Natural killer cell treated with Interleukin-12 subunit alpha and Interleukin-12 subunit beta and Interleukin-15 and Interleukin-18, amount 100 ng/mL, for 72 hours (primary cell): ENCODE measurements at regions not wholly inside any gene's neighbourhood (a gene's known extent, or its start where the extent isn't known, plus 50 kb on each side); places are given as distances from the start of the nearest gene placed in this dataset.

Experiments used
- ATAC-seq, 2 donors: fragments of 150-1000 bp; cut with Tn5 transposase in 1 of 2; sonication (Bioruptor Pico), chemical (Tn5 transposase) in 1 of 2; 2 replicates each; pipeline ENCODE4 v1.10.0; 2021
- DNase-seq: peaks from one replicate; pipeline ENCODE4 v3.0.0; 2022; ENCODE audit warnings: low spot score
- H3K27ac Mint-ChIP-seq, 2 donors: 1 replicate in 1 of 2; 2 replicates in 1 of 2; pipeline ENCODE4 v1.8.0; 2022; ENCODE audit warnings: mixed read lengths in 2 of 2, mild to moderate bottlenecking in 1 of 2, moderate library complexity in 1 of 2
- H3K27me3 Mint-ChIP-seq, 2 donors: 1 replicate in 1 of 2; 2 replicates in 1 of 2; pipeline ENCODE4 v1.8.0; 2022; ENCODE audit warnings: mixed read lengths in 2 of 2
- H3K36me3 Mint-ChIP-seq: one replicate; pipeline ENCODE4 v1.8.0; 2022; ENCODE audit warnings: mixed read lengths
- H3K4me1 Mint-ChIP-seq, 2 donors: 1 replicate in 1 of 2; 2 replicates in 1 of 2; pipeline ENCODE4 v1.8.0; 2022; ENCODE audit warnings: low read depth in 2 of 2, mixed read lengths in 2 of 2, mild to moderate bottlenecking in 1 of 2
- H3K4me3 Mint-ChIP-seq: one replicate; pipeline ENCODE4 v1.8.0; 2022; ENCODE audit warnings: mixed read lengths
- H3K9me3 Mint-ChIP-seq: 2 replicates; pipeline ENCODE4 v1.8.0; 2022; ENCODE audit warnings: mixed read lengths

DNA sequence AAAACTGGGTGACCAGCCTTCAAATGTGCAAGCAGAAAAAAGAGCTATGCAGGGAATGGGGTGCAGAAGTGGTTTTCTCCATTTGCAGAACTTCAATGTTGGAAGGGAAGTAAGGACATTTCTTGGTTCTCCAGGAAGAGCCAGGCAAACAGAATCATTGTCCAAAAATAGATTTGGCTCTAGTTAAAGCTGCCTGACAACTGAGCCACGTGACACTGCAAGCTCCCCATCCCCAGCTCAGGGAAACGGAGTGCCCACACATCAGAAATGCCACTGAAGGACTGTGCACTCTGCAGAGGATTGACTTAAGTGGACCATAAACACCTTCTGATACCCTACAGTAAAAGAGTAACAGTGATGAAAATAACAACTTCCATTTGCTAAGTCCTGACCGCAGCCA, 195.6 kb upstream of the NSMCE3 start:
- Mint-ChIP-seq H3K4me3 (no peak overlapping the region), H3K9me3 (no peaks in the 10 kb centered on the region), H3K27ac (no peak overlapping the region), H3K36me3 (no peaks in the 10 kb centered on the region), H3K27me3 (peaks cover 6 to 22% of the 10 kb centered on the region in 2 donors), H3K4me1 (no peaks in the 10 kb centered on the region)
- ATAC-seq (no peak), DNase-seq (no peak)

DNA sequence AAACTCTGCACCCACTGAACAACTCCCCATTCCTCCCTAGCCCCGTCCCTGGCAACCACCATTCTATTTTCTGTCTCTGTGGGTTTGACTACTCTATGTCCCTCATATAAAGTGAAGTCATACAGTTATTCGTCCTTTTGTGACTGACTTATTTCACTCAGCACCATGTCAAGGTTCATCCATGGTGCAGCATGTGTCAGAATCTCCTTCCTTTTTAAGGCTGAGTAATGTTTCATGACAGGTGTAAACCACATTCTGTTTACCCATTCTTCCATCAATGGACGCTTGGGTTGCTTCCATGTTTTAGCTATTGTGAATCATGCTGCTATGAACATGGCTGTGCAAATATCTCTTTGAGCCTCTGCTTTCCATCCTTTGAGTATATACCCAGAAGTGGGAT, 192.3 kb upstream of the NSMCE3 start:
- no peaks in the 10 kb centered on the region for H3K9me3 Mint-ChIP-seq
- DNase-seq, result no peak
- no peak overlapping the region for H3K4me3 Mint-ChIP-seq
- ATAC-seq, result no peak
- no peaks in the 10 kb centered on the region for H3K4me1 Mint-ChIP-seq
- peaks cover 6 to 22% of the 10 kb centered on the region in 2 donors for H3K27me3 Mint-ChIP-seq
- no peak overlapping the region for H3K27ac Mint-ChIP-seq
- no peaks in the 10 kb centered on the region for H3K36me3 Mint-ChIP-seq

DNA sequence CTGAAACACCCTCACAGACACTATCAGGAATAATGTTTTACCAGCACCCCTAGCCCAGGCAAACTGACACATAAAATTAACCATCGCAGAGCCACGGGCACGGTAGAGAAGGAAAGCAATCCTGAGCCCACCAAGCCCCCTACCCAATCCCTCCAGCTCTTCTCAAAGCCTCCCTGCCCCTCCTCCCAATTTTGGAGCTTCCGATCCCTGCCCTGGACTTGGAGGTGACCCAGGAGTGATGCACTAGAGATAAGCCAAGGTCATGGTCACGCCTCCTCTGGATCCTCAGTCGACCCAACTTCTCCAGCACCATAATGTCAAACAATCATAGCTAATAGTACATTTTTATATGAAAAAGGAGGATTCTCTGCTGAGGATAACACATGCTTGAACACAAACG, 188.7 kb upstream of the NSMCE3 start:
- H3K4me1 Mint-ChIP-seq, result no peaks in the 10 kb centered on the region
- no peaks in the 10 kb centered on the region for H3K36me3 Mint-ChIP-seq
- no peak overlapping the region for H3K4me3 Mint-ChIP-seq
- DNase-seq (no peak), ATAC-seq (no peak)
- no peaks in the 10 kb centered on the region for H3K9me3 Mint-ChIP-seq
- H3K27me3 Mint-ChIP-seq, result peaks cover 2 to 4% of the 10 kb centered on the region in 2 donors
- no peak overlapping the region for H3K27ac Mint-ChIP-seq

DNA sequence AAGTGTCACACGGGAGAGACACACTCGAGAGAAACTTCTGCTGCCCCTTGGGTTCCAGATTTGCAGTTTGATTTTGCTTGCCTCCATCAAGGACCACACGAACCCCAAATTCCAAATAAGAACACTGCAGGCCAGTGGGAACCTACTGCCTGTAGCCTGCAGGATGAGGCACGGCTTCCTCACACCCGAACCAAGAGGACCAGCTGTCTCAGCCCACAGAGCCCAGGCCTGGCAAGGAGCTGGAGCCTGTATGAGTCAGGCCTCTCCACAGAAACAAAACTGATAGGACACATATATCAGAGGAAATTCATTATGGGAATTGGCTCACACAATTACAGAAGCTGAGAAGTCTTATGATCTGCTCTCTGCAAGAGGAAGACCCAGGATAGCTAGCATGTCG, 188.1 kb upstream of the NSMCE3 start:
- Mint-ChIP-seq H3K9me3 (no peaks in the 10 kb centered on the region), H3K27ac (no peak overlapping the region), H3K4me3 (no peak overlapping the region), H3K4me1 (peaks cover 4 to 6% of the 10 kb centered on the region in 2 donors), H3K36me3 (no peaks in the 10 kb centered on the region), H3K27me3 (no peaks in the 10 kb centered on the region)
- DNase-seq (no peak), ATAC-seq (no peak)

DNA sequence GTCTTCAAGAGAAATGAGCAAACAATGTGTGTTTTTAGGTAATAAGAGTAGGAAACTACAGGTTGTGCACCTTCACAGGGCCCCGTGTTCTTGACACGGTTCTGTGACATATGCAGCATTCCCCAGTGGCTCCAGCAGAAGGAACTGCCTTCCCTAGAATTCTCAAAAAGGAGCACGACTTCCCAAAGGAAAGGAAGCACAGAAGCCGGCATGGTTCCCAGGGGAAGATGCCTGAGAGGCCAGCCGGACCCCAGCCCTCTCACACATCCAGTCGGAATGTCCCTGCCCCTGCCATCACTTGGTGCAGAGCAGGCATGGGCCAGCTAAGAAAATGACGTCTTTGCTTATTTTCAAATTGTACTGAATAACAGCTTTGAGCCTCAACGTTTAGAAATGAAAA, 187.3 kb upstream of the NSMCE3 start:
- peaks cover 8 to 9% of the 10 kb centered on the region in 2 donors for H3K4me1 Mint-ChIP-seq
- DNase-seq, result no peak
- ATAC-seq, result no peak
- H3K4me3 Mint-ChIP-seq, result no peak overlapping the region
- H3K27me3 Mint-ChIP-seq, result no peaks in the 10 kb centered on the region
- no peaks in the 10 kb centered on the region for H3K36me3 Mint-ChIP-seq
- H3K27ac Mint-ChIP-seq, result no peak overlapping the region
- no peaks in the 10 kb centered on the region for H3K9me3 Mint-ChIP-seq

DNA sequence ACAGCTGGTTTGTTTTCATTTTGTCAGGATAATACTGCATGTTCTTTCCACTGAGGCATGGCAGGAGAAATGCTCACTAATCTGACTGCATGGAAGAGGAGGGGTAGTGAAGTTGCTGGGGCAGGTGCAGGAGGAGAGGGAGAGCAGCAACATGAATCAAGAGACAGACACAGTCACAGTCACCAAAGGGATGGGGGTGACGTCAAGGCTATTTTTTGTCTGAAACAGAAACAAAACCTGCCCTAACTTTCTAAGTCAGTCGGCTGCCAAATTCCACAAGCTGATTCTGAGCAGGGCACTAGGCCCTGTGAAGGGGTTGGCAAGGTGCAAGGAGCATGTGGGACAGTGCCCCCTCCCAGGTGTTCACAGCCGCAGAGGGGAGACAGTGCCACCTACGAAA, 186.6 kb upstream of the NSMCE3 start:
- Mint-ChIP-seq H3K4me3 (no peak overlapping the region), H3K9me3 (no peaks in the 10 kb centered on the region), H3K27ac (no peak overlapping the region), H3K36me3 (no peaks in the 10 kb centered on the region), H3K27me3 (no peaks in the 10 kb centered on the region), H3K4me1 (peaks cover 8 to 9% of the 10 kb centered on the region in 2 donors)
- DNase-seq (no peak), ATAC-seq (no peak)

DNA sequence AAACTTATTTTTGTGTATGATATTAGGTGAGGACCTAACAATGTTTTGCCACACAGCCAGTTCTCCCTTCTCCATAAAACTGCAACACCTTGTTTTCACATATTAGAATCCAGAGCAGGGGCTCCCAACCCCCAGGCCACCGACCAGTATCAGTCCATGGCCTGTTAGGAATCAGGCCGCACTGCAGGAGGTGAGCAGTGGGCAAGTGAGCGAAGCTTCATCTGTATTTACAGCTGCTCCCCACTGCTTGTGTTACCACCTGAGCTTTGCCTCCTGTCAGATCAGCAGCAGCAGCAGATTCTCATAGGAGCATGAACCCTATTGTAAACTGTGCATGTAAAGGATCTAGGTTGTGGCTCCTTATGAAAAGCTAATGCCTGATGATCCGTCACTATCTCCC, 185.9 kb upstream of the NSMCE3 start:
- Mint-ChIP-seq H3K4me1 (peaks cover 8 to 9% of the 10 kb centered on the region in 2 donors), H3K27ac (no peak overlapping the region), H3K27me3 (no peaks in the 10 kb centered on the region), H3K9me3 (no peaks in the 10 kb centered on the region), H3K36me3 (no peaks in the 10 kb centered on the region), H3K4me3 (no peak overlapping the region)
- no peak for ATAC-seq
- DNase-seq, result no peak

DNA sequence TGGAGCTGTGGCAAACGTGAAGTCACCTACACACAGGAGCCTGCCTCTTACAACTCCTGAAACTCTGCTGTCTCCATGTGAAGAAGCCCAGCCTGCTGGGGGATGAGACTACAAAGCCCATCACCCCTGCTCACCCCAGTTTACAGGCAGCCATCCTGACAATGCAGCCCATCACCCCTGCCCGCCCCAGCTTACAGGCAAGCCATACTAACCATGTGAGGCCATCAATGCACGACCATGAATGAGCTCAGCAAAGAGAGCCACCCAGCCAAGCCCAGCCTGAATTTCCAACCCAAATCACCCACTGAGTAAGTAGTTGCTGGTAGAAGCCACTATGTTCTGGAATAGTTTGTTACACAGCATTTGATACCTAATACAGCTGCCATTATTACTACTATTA, 185.4 kb upstream of the NSMCE3 start:
- Mint-ChIP-seq H3K4me1 (peaks cover 8 to 9% of the 10 kb centered on the region in 2 donors), H3K4me3 (no peak overlapping the region), H3K9me3 (no peaks in the 10 kb centered on the region)

DNA sequence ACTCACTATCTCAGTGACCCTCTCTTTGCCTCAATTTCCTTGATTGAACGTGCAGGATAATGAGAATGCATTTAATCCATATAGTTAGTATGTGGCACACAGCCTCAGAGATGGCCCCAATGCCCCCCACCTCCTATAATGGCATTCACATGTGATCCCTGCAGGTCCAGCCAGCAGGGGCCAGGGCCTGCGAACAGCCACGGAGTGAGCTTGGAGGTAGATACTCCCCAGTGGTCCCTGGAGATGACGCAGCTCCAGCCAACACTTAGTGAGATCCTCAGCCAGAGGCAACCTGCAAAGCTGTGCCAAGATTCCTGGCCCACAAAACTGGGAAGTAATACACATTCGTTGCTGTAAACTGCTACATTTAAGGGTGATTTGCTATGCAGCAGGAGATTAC, 184.9 kb upstream of the NSMCE3 start:
- no peak for ATAC-seq
- H3K9me3 Mint-ChIP-seq, result no peaks in the 10 kb centered on the region
- H3K4me3 Mint-ChIP-seq, result no peak overlapping the region
- peaks cover 8 to 9% of the 10 kb centered on the region in 2 donors for H3K4me1 Mint-ChIP-seq
- no peaks in the 10 kb centered on the region for H3K27me3 Mint-ChIP-seq
- no peak for DNase-seq
- no peak overlapping the region for H3K27ac Mint-ChIP-seq
- no peaks in the 10 kb centered on the region for H3K36me3 Mint-ChIP-seq

More for the DNA sequence above, 185.4 kb upstream of the NSMCE3 start:
- Mint-ChIP-seq H3K36me3 (no peaks in the 10 kb centered on the region), H3K27me3 (no peaks in the 10 kb centered on the region), H3K27ac (no peak overlapping the region)
- DNase-seq (no peak), ATAC-seq (no peak)

DNA sequence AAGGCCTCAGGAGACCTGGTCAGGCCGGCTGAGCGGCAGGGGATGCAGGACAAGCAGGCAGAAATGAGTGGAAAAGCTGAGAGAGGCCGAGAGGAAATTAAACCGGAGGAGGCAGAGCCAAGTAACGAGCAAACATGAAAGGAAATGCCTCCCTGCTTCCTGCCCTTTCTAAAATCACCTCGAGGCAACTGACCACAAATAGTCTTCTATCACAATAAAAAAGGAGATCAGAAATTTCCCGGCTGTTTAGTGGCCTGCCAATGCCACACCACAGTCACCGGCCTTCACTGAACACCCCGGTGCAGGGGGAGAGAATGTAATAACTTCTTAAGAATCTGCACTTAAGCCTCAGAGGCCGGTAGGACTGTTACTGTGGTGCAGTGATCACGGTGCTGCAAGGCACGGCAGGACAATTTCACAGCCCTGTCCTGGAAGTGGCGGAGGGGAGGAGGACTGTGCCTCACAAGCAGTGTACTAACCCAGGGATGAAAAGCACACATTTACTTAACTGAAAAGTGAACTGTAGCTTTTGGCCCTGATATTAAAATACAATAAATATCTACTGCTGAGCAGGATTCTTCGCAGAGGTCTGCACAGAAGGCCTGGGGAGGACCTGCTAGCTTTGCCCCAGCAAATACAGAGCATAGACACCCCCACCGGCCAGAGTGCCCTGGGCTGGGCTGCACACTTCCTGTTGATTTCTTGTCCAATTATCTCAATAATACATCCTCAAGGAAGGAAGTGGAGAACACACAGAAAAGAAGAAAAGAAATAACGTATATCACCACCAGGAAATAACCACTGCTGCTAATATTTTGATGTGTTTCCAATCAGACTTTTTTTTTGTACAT, 183.5 kb upstream of the NSMCE3 start:
- Mint-ChIP-seq H3K9me3 (no peaks in the 10 kb centered on the region), H3K36me3 (no peaks in the 10 kb centered on the region), H3K27ac (peak overlapping the region in 1 of 2 donors; percentile 52), H3K4me1 (peaks cover 8 to 9% of the 10 kb centered on the region in 2 donors), H3K4me3 (no peak overlapping the region), H3K27me3 (peaks cover 0 to 4% of the 10 kb centered on the region in 2 donors)
- no peak for DNase-seq
- ATAC-seq, result peak in 1 of 2 donors; percentile 50

DNA sequence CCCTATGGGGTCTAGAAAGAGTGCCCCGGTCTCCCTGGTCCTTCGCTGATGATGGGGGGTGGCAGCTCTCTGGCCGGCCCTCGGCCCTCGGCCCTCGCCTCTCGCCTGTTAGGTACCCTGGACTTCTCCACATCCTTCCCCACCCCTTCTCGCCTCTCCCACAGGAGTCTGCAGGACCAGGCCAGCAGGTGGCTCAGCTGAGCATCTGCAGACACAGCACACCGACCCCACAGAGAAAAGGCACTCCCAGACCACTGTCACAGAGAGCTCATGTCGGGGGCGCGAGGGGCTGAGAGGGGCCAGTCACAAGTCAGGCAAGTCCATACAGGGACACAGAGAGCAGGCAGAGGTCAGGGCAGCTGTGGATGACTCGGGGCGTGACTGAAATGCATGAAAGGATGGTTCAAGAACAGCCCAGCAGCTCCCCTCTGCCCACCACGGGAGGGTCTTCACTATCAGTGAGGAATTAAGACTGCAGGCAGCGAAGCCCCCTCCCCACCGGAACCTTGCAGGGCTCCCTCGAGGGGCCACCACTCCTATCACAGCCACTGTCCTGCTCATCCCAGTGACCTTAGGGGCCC, 181.7 kb upstream of the NSMCE3 start:
- ATAC-seq (peak in 1 of 2 donors; percentile 7), DNase-seq (no peak)
- Mint-ChIP-seq H3K4me1 (peaks cover 8 to 9% of the 10 kb centered on the region in 2 donors), H3K27ac (no peak overlapping the region), H3K4me3 (no peak overlapping the region), H3K27me3 (peaks cover 0 to 7% of the 10 kb centered on the region in 2 donors), H3K9me3 (no peaks in the 10 kb centered on the region), H3K36me3 (no peaks in the 10 kb centered on the region)

DNA sequence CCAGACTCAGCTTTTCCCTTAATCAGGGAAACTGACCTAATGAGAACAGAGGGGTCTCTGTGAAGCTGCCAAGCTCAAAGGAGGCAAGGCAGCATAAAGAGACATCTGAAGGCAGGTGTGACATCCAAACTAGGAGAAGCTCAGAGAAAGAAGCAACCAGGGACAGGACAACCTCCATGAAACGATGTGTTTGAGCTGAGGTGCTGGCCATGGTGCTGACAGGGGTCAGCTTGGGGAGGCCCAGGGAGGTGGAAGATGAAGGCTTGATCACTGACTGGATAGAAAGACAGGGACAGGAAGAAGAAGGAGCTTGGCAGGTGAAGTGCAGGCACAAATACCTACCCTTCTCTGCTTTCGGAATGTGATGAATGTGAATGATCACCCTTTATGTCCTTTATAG, 179.5 kb upstream of the NSMCE3 start:
- H3K27me3 Mint-ChIP-seq, result peaks cover 0 to 7% of the 10 kb centered on the region in 2 donors
- no peak overlapping the region for H3K27ac Mint-ChIP-seq
- H3K36me3 Mint-ChIP-seq, result no peaks in the 10 kb centered on the region
- ATAC-seq, result no peak
- H3K9me3 Mint-ChIP-seq, result no peaks in the 10 kb centered on the region
- H3K4me1 Mint-ChIP-seq, result peaks cover 8 to 9% of the 10 kb centered on the region in 2 donors
- H3K4me3 Mint-ChIP-seq, result no peak overlapping the region
- no peak for DNase-seq

DNA sequence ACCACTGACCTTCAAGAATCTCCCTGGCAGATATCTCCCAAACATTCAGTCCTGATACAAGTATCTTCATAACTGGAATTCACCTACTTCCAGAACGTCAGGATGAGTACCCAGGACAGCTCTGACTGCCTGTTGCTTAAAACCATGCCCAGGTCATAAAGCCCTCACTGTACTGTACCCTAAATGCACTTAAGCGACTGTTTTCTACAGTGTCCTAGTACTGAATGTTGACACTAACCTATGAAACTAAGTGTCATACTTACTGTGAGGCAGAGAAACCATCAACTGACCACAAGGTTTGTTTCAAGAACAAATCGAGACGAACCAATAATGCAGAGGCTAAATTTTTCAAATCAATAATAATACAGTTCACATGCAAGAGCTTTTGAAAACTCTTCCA, 178.7 kb upstream of the NSMCE3 start:
- Mint-ChIP-seq H3K4me1 (peaks cover 7 to 9% of the 10 kb centered on the region in 2 donors), H3K27ac (no peak overlapping the region), H3K9me3 (no peaks in the 10 kb centered on the region), H3K36me3 (no peaks in the 10 kb centered on the region), H3K27me3 (peaks cover 0 to 7% of the 10 kb centered on the region in 2 donors), H3K4me3 (no peak overlapping the region)
- DNase-seq (no peak), ATAC-seq (no peak)

DNA sequence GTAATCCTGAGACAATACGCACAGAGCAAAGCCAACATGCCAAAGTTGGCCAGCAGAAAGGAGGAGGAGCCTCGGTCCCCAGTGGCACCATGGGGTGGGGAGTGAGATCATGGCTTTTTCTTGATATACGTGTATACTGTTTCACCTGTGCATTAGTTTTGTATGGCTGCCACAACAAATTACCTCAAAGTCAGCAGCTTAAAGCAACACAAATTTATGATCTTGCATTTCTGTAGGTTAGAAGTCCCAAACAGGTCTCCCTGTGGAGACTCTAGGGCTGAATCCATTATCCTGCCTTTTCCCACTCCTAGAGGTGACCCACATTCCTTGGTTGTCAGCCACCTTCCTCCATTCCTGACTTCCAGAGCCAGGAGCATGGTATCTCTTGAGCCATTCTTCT, 176.9 kb upstream of the NSMCE3 start:
- Mint-ChIP-seq H3K4me3 (no peak overlapping the region), H3K9me3 (no peaks in the 10 kb centered on the region), H3K27ac (no peak overlapping the region), H3K27me3 (peaks cover 5 to 7% of the 10 kb centered on the region in 2 donors), H3K36me3 (no peaks in the 10 kb centered on the region), H3K4me1 (no peaks in the 10 kb centered on the region)
- ATAC-seq (no peak), DNase-seq (no peak)
